ENCODE measurements at regions not wholly inside any gene's neighbourhood (a gene's known extent, or its start where the extent isn't known, plus 50 kb on each side); places are given as distances from the start of the nearest gene placed in this dataset.

DNA sequence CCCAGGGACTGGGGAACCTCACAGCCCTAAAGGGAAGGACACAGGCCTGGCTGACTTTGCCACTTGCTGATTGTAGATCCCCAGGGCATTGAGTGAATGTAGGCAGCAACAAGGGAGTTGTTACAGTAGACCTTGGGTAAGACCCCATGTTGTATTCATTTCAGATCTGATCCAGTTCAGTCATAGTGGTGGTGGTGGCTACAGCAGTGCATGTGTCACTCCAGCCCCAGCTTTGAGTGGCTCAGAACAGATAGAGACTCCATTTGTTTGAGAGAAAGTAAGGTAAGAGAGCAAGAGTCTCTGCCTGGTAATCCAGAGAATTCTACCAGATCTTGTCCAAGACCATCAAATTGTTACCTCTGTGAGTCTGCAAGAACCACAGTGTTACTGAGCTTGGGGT lies 278.7 kb upstream of the SATB1 start:
- no peak for TF ChIP-seq CTCF (conservative IDR thresholded peaks at IDR 0.05; ENCODE audit: low read length)
- no peak for TF ChIP-seq EZH2phosphoT487 (IDR thresholded peaks at IDR 0.05; ENCODE audit: borderline replicate concordance, low read depth, low read length)

Measured in OCI-LY7 (cell line).